ENCODE measurements at regions not wholly inside any gene's neighbourhood (a gene's known extent, or its start where the extent isn't known, plus 50 kb on each side); places are given as distances from the start of the nearest gene placed in this dataset.

DNA sequence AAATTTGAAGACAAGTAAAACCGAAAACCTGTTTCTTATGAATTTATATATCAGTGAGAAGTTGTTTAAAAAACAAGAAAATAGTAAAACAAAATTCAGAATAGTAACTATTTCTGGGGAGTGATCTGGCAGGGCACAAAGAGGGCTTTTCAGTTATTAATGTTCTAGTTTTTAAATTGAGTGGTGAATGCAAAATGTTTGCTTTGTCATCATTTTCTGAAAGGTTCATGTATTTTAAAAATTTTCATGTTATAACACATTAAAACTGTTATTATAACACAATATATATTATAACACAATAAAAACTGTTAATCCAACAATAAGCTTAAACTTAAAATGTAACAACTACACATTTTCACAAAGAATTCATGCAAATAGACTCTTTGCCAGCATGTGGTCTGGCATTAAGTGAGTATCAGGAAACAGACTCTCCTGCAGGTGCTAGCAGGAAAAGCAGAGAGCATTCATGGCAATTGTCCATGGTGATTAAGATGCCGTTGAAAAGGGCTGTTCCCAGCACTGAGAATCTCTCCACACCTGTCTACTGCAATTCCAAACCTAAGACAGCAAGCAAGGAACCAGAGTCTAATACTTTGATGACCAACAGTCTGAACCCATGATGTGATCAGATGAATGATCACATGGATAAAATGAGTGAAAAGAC lies 204.9 kb downstream of the TBX15 start:
- no peak for TF ChIP-seq SIN3A (IDR thresholded peaks at IDR 0.05; ENCODE audit: borderline replicate concordance, insufficient read depth, low read length)
- TF ChIP-seq, protein P1, sequence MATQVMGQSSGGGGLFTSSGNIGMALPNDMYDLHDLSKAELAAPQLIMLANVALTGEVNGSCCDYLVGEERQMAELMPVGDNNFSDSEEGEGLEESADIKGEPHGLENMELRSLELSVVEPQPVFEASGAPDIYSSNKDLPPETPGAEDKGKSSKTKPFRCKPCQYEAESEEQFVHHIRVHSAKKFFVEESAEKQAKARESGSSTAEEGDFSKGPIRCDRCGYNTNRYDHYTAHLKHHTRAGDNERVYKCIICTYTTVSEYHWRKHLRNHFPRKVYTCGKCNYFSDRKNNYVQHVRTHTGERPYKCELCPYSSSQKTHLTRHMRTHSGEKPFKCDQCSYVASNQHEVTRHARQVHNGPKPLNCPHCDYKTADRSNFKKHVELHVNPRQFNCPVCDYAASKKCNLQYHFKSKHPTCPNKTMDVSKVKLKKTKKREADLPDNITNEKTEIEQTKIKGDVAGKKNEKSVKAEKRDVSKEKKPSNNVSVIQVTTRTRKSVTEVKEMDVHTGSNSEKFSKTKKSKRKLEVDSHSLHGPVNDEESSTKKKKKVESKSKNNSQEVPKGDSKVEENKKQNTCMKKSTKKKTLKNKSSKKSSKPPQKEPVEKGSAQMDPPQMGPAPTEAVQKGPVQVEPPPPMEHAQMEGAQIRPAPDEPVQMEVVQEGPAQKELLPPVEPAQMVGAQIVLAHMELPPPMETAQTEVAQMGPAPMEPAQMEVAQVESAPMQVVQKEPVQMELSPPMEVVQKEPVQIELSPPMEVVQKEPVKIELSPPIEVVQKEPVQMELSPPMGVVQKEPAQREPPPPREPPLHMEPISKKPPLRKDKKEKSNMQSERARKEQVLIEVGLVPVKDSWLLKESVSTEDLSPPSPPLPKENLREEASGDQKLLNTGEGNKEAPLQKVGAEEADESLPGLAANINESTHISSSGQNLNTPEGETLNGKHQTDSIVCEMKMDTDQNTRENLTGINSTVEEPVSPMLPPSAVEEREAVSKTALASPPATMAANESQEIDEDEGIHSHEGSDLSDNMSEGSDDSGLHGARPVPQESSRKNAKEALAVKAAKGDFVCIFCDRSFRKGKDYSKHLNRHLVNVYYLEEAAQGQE (IDR thresholded peaks at IDR 0.05; ENCODE audit: insufficient read depth in 1 of 2, low read depth in 2 of 2, low read length in 2 of 2) = peak in 1 of 2 experiments; percentile 20; a peak in 1 of 4 replicates

DNA sequence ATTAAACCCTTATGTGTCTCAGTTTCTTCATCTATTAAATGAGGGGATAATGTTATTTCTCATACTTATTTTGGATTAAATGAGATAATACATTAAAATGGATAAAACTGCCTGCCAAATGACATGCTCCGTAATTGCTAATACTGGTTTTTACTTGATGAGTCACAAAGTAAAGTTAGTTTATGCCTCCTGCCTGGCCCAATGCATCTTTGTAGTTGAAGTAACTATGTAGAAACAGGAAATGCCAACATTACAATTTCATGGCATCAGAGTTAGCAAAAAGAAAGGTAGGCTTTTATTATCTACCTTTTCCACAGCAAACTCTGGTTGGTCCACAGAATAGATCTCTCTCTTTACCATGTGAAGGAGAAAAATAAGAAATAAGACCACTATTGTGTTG lies 214.5 kb downstream of the TBX15 start:
- TF ChIP-seq TAF1 (IDR thresholded peaks at IDR 0.05; ENCODE audit: borderline replicate concordance, insufficient read depth, low read length) (no peak), SIN3A (IDR thresholded peaks at IDR 0.05; ENCODE audit: borderline replicate concordance, insufficient read depth, low read length) (no peak), POLR2AphosphoS5 (IDR thresholded peaks at IDR 0.05; ENCODE audit: low read depth, low read length) (no peak), FOXP2 (optimal IDR thresholded peaks at IDR 0.05; ENCODE audit: borderline replicate concordance, extremely low read depth, extremely low read length, insufficient read depth) (no peak)
- TF ChIP-seq, protein P1 (IDR thresholded peaks at IDR 0.05; ENCODE audit: insufficient read depth in 1 of 2, low read depth in 2 of 2, low read length in 2 of 2) = no peak

DNA sequence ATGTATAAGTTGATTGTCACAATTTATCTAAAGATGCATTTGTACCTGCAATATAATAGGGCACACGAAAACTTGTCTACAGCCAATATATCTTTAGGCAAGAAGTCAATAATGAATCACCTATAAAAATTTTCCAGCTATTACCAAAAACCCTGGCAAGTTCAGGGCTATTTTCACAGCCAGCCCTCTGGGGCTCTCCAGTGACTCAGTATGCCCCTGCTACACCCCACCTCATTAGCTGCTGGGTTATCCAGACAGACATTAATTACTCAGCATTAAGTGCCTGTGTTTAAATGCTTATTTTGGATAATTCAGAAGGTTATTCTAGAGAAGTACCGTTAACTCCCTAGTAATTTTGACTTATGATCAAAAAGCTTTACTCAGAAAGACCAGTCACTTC lies 220.2 kb downstream of the TBX15 start:
- TF ChIP-seq, protein P1 (IDR thresholded peaks at IDR 0.05; ENCODE audit: insufficient read depth in 1 of 2, low read depth in 2 of 2, low read length in 2 of 2) = no peak
- TF ChIP-seq FOXP2 (optimal IDR thresholded peaks at IDR 0.05; ENCODE audit: borderline replicate concordance, extremely low read depth, extremely low read length, insufficient read depth) (no peak), TAF1 (IDR thresholded peaks at IDR 0.05; ENCODE audit: borderline replicate concordance, insufficient read depth, low read length) (no peak), SIN3A (IDR thresholded peaks at IDR 0.05; ENCODE audit: borderline replicate concordance, insufficient read depth, low read length) (no peak), POLR2AphosphoS5 (IDR thresholded peaks at IDR 0.05; ENCODE audit: low read depth, low read length) (no peak)

DNA sequence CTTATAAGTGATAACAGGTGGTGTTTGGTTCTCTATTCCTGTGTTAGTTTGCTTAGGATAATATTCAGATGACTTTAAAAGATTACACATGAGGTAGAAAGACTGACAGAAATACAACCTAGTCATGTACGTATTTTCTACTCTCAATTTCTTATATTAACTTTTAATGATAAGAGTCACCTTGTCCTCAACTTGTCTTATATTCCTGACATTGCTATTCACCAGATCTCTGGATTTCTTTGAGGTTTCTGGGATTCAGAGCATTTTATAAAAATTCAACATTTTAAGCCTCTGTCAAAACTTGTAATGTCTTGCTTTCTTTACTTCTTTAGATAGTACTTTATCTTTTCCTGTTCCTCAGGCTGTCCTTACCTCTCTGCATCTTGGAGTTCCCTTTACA lies 234.2 kb downstream of the TBX15 start:
- TF ChIP-seq, protein P1 (IDR thresholded peaks at IDR 0.05; ENCODE audit: insufficient read depth in 1 of 2, low read depth in 2 of 2, low read length in 2 of 2) = no peak
- TF ChIP-seq POLR2AphosphoS5 (IDR thresholded peaks at IDR 0.05; ENCODE audit: low read depth, low read length) (no peak), SIN3A (IDR thresholded peaks at IDR 0.05; ENCODE audit: borderline replicate concordance, insufficient read depth, low read length) (no peak), FOXP2 (optimal IDR thresholded peaks at IDR 0.05; ENCODE audit: borderline replicate concordance, extremely low read depth, extremely low read length, insufficient read depth) (no peak), TAF1 (IDR thresholded peaks at IDR 0.05; ENCODE audit: borderline replicate concordance, insufficient read depth, low read length) (no peak)

DNA sequence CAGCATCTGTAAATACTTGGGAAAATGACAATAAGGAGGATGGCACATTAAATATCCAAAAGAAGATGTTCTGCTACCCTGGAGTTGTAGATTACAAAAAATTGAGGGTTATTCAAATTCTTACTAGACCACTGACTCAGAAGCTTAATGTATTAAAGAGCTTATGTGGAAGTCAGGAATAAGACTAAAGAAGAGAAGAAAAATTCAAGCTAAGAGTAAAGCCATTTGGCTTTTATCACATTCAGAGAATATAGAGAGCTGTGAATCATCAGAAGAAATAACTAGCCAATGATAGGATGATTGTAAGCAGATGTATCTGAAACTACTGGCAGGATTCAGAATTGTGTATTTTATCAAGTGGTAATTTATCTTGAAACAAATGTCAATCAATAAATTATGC lies 237.0 kb downstream of the TBX15 start:
- no peak for TF ChIP-seq POLR2AphosphoS5 (IDR thresholded peaks at IDR 0.05; ENCODE audit: low read depth, low read length)
- TF ChIP-seq SIN3A (IDR thresholded peaks at IDR 0.05; ENCODE audit: borderline replicate concordance, insufficient read depth, low read length) = no peak
- TF ChIP-seq FOXP2 (optimal IDR thresholded peaks at IDR 0.05; ENCODE audit: borderline replicate concordance, extremely low read depth, extremely low read length, insufficient read depth) = no peak
- no peak for TF ChIP-seq TAF1 (IDR thresholded peaks at IDR 0.05; ENCODE audit: borderline replicate concordance, insufficient read depth, low read length)
- TF ChIP-seq, protein P1 (IDR thresholded peaks at IDR 0.05; ENCODE audit: insufficient read depth in 1 of 2, low read depth in 2 of 2, low read length in 2 of 2) = no peak
